ENCODE measurements at regions not wholly inside any gene's neighbourhood (a gene's known extent, or its start where the extent isn't known, plus 50 kb on each side); places are given as distances from the start of the nearest gene placed in this dataset.

- no peak for TF ChIP-seq CTCF (IDR thresholded peaks at IDR 0.05; ENCODE audit: extremely low read depth, missing control alignments)
- peak; percentile 63 for DNase-seq (ENCODE audit: low spot score)
These were observed 250.8 kb upstream of the RPL38 start for GRCh38 chr17:73952480-73953205.

GRCh38 chr17:73953206-73954033 lies 250.1 kb upstream of the RPL38 start:
- no peak for TF ChIP-seq CTCF (IDR thresholded peaks at IDR 0.05; ENCODE audit: extremely low read depth, missing control alignments)
- no peak for DNase-seq (ENCODE audit: low spot score)

GRCh38 chr17:73954951-73955350 lies 248.5 kb upstream of the RPL38 start:
- no peak for DNase-seq (ENCODE audit: low spot score)
- TF ChIP-seq CTCF (IDR thresholded peaks at IDR 0.05; ENCODE audit: extremely low read depth, missing control alignments): no peak

GRCh38 chr17:73955616-73956015 lies 247.9 kb upstream of the RPL38 start:
- DNase-seq (ENCODE audit: low spot score): no peak
- no peak for TF ChIP-seq CTCF (IDR thresholded peaks at IDR 0.05; ENCODE audit: extremely low read depth, missing control alignments)

- DNase-seq (ENCODE audit: low spot score): no peak
- no peak for TF ChIP-seq CTCF (IDR thresholded peaks at IDR 0.05; ENCODE audit: extremely low read depth, missing control alignments)
These were observed 247.3 kb upstream of the RPL38 start for GRCh38 chr17:73956169-73956568.

GRCh38 chr17:73956595-73957465 lies 246.6 kb upstream of the RPL38 start:
- peak; percentile 75 for DNase-seq (ENCODE audit: low spot score)
- TF ChIP-seq CTCF (IDR thresholded peaks at IDR 0.05; ENCODE audit: extremely low read depth, missing control alignments): peak; percentile 19

Measured in GM20000 (cell line).